Left colon (tissue), 2 donors: ENCODE measurements at regions not wholly inside any gene's neighbourhood (a gene's known extent, or its start where the extent isn't known, plus 50 kb on each side); places are given as distances from the start of the nearest gene placed in this dataset.

Experiments used
- ATAC-seq: fragments of 200-7000 bp; cut with Tn5 transposase; one replicate; pipeline ENCODE4 v1.9.1; 2020; ENCODE audit warnings: mild to moderate bottlenecking, moderate library complexity
- DNase-seq, 2 donors: peaks; one replicate each; pipeline ENCODE4 v3.0.0-alpha.2; 2020
- intact Hi-C, 2 donors: fragments of 100-400 bp; cut with DNase I in 1 of 2; cut with micrococcal nuclease in 1 of 2; formaldehyde crosslinking; loops; one replicate each; pipeline versions ENCODE4 v1.11.2 to v1.14.0; 2022; cut with DNase I, micrococcal nuclease
- donor health status: DM: no; HTN: no; CAD: no.
- donor health status: DM: yes; HTN: yes; CAD: no.

DNA sequence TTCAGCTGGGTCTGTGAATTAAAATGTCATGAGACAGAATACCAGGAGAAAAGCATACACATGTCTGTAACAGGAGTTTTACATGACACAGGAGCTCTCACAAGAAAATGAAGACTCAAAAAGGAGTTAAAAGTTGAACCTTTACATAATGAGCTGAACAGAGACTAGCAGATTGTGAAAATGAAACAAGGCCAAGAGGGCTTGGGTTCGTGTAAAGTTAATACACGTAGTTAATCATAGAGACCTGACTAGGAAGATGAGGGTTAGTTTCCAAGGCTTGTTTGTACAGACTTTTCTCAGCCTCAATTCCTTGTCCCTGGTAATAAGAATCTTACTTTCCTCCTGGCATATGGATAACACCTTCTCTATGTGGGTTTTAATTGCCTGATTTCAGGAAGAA is 1294.0 kb downstream of the MAT2B start:
- no peak for ATAC-seq
- intact Hi-C loops = no loop called here
- DNase-seq = no peak

DNA sequence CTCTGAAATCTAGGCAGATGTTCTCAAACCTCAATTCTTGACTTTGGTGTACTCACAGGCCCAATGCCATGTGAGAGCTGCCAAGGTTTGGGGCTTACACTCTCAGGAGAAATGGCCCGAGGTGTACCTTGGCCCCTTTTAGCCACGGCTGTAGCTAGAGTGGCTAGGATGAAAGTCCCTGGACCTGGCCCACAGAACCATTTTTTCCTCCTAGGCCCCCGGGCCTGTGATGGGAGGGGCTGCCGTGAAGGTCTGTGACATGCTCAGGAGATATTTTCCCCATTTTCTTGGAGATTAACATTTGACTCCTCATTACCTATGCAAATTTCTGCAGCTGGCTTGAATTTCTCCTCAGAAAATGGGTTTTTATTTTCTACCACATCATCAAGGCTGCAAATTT is 1296.5 kb downstream of the MAT2B start:
- intact Hi-C loops = no loop called here
- no peak for ATAC-seq
- no peak for DNase-seq

DNA sequence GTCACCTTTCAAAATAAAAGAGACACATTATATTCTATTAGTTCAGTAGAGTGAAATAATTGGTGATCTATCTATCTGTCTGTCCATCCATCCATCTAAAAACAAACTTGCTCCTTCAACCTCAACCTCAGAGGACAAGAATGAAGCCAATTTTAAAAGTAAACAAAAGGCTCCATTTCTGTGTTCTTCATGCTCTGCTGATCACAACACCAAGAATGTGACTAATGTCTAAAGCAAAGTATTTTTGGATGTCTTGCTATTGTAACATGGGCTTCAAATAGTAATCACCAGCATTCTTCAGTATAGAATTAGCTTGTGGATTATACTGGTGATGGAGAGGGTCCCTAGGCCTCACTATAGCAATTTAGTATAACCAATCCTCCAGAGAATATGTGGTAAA is 1304.4 kb downstream of the MAT2B start:
- intact Hi-C loops = no loop called here
- ATAC-seq = no peak

DNA sequence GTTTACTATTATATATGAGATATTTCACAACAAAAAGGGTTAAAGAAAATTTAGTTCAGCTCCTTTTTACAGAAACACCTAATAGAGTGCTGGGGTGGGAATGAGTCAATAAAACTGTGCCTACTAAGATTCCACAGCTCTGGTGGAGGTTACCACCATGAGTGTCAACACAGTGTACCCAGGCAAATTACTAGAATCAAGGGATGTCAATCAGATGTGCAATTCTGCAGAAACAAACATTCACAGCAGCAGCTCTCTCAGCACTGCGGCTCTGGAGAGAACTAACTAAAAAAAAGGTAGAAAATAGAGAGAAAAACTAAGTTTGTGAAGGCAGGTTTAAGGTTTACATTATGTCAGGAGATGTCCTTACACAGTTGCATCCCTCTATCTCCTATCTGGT is 1313.0 kb downstream of the MAT2B start:
- ATAC-seq (no peak), DNase-seq (no peak)
- intact Hi-C loops = no loop called here

More for the DNA sequence above, 1304.4 kb downstream of the MAT2B start:
- DNase-seq = no peak

DNA sequence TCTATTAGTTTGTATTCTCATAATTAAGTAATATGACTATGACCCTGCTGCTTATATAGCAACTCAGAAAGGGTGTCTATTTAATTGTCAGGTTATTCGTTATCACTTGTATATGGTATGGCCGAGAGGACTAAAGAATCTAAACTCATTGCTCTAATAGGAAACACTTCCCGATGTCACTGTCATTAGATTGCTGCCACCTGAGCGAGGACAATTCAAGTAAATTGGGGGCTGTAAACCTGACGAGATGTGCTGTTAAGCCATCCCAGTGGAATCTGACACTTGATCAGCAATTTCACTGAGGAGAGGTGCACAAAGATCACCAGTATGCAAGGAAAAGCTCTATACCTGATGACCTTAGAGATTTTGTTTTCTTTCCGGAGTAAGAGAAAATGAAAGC is 1319.3 kb downstream of the MAT2B start:
- intact Hi-C loops = no loop called here
- ATAC-seq = no peak
- no peak for DNase-seq

DNA sequence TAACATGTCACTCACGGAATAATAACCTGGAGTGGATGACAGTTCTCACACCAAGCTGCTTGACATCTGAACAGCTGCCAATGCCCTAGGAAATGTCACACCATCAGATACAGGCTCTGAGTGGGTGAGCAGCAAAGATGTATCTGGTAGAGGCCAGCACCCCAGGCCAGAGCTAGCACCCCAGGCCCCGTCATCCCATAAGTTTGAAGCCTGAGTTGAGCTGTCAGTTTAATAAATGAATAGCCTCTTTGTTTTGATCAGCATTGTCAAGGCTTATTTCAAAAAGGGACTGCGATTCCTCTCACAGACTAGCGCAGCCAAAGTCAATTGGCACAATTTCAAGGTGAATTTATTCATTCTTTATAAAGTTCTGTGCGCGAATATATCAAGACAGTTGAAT is 1327.1 kb downstream of the MAT2B start:
- intact Hi-C loops = no loop called here
- ATAC-seq (no peak), DNase-seq (no peak)

DNA sequence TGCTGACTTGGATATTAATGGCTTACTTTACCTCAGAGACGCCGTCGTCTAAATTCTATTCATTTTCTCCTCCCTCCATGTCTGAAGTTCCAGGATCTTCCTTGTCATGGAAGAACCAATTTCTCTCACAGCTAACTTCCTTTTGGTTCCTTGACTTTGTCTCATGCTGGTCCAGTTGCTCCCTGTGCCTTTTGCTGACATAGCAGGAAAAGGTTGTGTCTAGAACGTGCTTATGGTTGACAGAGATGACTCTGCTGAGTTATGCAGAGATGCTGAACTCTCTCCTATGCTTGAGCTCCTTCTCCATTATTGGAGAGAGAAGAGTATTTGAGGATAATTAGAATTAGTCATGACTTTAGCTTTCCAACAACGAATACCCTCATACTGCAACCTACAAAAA is 1338.9 kb downstream of the MAT2B start:
- no peak for ATAC-seq
- intact Hi-C loops = no loop called here
- no peak for DNase-seq

DNA sequence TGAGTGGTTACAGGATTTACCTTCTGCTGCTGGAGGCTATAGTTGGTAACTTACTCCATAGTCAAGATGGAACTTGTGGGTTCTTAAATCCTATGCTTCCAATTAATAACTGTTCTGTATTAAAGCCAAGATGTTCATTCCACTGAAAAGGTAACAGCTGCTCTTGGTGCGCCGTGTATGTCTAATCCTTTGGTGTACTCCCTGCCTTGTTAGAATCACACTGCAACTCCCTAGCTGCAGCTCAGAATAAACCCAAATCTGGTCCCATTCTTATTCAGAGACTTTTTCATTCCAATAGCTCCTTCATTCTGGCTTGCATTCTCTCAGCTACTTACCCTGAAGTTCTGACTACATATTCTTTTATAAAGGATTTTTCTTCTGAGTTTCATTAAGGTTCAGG is 1355.5 kb downstream of the MAT2B start:
- intact Hi-C loops = no loop called here
- no peak for ATAC-seq
- no peak for DNase-seq

DNA sequence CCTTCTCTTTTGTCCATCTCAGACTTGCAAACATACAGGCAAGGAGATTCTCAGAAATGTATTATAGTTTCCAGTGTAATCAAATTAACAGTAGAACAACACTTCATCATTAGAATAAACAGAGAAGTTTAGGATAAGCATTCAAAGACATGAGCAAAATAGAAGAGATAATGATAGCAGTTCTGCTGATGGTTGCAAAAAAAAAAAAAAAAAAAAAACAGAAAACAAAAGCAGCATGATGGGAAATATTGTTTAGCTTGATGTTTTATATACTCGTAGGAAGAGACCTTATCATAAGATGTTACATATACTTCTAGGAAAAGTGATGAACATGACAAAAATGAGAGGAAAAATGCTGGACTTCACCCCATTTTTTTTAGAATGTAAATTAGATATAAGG is 1356.2 kb downstream of the MAT2B start:
- intact Hi-C loops = no loop called here
- ATAC-seq (no peak), DNase-seq (no peak)

DNA sequence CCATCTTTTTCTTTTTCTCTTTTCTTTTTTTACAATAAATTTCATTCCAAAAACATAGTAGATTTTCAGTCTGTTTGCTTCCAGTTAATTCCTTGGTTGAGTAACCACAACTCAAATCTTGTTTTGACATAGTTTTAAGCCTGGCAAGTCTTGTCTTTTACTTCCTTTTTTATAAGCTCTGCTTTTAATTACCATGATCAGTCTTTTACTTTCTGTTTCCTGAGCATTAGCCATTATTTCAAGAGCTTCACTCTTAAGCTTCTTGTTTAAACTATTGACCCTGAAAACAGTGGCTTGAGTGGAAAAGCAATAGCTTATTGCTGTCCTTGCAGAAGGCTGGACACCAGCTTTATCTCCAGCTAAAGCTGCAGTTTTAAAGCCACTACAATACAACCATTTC is 1363.3 kb downstream of the MAT2B start:
- DNase-seq (no peak), ATAC-seq (no peak)
- intact Hi-C loops = no loop called here

DNA sequence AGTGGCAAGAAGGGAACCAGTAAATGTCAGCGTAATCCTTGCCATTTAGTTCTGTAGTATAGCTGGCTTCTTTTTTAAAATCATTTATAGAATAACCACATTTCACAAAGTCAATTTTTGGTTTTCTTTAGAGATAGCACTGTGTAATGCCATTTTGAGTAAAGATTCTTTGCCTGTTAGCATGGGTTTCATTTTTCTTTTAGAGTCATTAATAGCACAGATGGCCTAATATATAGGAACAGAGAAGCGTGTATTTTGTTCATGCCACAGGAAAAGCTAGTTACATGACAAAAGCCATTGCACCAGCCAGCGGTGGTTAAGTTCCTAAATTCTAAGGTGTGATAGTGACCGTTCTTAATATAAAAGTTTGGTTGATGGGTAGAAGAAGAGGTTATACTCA is 1363.9 kb downstream of the MAT2B start:
- no peak for ATAC-seq
- DNase-seq = no peak
- intact Hi-C loops = no loop called here

DNA sequence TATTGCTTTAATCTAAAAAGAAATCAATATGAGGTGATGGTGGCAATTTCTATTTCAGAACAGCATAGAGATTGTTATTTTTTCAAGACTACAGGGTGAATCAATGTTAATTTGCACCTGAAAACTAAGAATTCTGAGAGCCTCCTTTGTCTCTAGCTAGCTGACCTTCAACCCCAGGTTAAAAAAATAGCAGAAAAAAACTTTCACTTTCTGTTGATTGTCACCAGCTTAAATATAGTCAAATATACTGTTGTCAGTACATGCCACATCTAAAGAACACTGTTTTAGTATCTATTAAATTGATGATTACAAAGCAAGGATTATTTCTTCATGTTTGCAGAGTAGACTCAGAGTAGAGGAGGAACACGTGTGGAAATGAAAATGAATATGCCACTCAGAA is 1371.4 kb downstream of the MAT2B start:
- no peak for DNase-seq
- no peak for ATAC-seq
- intact Hi-C loops = no loop called here

DNA sequence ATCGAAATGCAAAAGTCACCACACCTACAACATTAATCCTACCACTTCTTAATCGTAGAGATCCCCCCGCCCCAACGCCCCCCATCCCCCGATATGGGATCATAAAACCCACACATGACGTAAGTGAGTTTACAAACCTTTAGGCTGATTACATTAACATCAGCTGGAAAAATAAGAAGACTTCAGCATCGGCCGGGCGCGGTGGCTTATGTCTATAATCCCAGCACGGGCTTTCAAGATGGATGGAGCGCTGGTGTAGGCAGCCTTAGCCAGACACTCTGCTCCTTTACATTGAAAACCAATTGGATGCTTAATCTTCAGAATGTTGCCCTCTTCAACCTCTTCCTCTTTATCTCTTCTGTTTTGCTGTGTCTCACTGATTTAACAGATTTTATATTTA is 1376.0 kb downstream of the MAT2B start:
- DNase-seq = no peak
- ATAC-seq = no peak
- intact Hi-C loops = no loop called here

DNA sequence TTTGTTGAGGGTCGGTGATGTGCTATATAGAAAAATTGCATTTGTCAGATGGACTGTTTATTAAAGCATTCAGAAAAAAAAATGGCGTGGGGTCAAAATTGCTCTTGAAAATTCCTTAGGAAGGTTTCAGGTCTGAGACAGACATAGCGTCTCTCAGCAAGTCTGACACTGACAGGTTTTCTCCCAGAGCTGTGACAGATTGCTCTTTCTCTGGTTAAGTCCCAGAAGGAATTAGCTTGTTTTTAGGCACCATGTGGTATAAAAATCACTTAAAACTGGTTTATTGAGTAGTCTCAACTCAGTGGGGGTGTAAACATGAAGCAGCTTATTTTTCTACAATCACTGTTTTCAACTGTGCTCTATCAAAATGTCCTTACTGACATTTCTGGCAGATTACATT is 1379.8 kb downstream of the MAT2B start:
- intact Hi-C loops = no loop called here

DNA sequence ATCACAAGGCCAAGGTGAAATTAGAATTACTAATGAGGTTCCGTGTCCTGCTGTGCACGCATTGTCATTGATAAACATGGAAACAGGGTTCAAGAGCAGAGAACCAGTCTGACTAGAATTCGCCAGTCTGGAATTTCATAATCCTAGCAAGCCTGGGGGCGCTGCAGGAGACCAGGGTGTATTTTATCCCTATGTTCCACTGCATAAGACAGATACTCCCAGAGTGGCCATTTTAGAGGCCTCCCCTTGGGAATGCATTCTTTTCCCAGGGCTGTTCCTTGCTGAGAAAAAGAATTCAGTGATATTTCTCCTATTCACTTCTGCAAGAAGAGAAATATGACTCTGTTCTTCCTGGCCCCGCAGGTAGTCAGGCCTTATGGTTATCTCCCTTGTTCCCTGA is 1387.7 kb downstream of the MAT2B start:
- no peak for DNase-seq
- ATAC-seq = no peak
- intact Hi-C loops = no loop called here

More for the DNA sequence above, 1379.8 kb downstream of the MAT2B start:
- no peak for DNase-seq
- no peak for ATAC-seq

DNA sequence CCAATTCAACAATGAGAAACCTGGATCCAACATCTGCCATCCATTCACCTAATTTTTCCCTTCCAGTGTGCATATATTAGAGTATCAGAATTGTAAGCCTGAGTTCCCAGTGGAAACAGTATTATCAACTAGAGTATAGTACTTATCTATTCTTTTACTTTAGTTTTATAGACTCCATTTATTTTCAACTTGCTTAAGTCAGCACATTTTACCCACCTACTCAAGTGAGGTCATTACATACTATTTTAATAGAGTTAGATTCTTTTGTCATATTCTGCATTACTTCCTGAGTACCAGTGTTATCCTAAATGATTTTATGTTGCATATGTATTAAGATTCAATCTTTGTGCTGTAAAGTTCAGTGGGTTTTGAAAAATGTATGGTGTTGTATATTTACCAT is 1393.3 kb downstream of the MAT2B start:
- DNase-seq (no peak), ATAC-seq (no peak)
- intact Hi-C loops = no loop called here

DNA sequence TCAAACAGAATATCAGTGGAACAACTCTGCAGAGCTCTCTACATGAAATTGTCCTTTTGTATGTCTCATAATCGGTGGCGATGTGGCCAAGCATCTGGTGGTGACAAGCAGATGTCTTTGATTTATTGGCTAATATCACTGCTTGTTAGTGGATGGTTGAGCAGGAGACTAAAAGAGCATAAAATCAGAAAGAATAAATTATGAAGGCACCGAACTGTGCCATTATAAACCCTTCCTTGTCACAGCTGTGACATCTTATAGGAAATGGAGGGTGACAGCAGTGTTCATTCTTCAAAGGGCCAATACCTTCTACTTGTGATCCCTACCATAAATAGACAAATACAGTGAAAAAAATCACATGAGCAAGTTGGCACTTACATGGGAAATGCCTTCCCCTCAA is 1404.3 kb downstream of the MAT2B start:
- intact Hi-C loops = no loop called here
- ATAC-seq (no peak), DNase-seq (no peak)

DNA sequence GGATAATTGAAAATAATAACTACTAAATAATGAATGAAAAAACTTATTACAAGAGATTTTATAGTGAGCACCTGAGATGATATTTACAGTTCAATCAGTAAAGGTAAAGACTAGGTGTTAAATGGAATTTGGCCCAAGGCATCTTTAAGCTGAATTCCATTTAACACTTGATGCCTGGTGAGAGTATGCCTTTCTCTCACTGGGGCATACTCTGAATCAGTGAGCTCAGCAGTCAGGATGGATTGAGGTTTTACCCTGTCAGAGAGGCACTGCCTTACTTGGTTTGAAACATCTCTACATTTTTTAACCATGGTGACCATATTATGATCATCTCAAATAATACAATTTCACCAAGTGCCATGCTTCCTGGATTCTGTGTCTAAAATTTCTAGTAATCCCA is 1416.3 kb downstream of the MAT2B start:
- no peak for ATAC-seq
- intact Hi-C loops = no loop called here
- DNase-seq = no peak

DNA sequence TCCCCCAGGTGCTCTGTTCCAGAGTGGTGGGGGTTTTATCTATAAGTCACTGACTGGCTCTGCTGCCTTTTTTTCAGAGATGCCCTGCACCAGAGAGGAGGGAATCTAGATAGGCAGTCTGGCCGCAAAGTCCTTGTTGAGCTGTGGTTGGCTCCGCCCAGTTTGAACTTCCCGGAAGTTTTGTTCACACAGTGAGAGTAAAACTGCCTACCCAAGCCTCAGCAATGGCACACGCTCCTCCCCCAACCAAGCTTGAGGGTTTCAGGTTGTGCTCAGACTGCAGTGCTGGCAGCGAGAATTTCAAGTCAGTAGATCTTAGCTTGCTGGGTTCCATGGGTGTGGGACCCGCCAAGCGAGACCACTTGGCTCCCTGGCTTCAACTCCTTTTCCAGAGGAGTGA is 1428.6 kb downstream of the MAT2B start:
- no peak for DNase-seq
- intact Hi-C loops = no loop called here
- ATAC-seq = no peak

DNA sequence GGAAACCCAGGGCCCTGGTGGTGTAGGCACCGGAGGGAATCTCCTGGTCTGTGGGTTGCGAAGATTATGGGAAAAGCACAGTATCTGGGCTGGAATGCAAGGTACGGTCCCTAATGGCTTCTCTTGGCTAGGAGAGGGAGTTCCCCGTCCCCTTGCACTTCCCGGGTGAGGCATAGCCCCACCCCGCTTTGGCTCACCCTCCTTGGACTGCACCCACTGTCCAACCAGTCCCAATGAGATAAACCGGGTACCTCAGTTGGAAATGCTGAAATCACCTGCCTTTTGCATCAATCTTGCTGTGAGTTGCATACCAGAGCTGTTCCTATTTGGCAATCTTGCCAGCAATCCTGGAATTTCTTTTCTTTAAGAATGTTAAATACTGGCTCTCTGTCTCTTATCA is 1429.1 kb downstream of the MAT2B start:
- no peak for ATAC-seq
- no peak for DNase-seq

DNA sequence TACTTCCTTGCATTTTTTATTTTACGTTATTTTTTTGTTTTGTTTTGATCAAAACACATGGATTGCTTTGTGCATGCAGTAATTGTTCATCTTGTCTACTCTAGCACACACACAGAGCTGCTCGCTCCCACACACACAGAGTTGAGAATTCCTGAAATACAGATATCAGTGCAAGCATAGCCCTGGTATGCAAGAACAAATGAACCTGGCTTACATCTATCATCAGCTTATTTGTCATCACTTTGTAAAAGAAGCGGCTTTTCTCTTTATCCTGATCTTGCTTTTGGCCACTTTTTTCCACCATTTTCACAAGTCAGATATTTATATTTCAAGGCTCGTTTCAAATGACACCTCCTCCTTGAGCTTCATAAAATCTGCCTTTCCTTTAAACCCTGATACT is 1435.7 kb downstream of the MAT2B start:
- intact Hi-C loops = no loop called here
- ATAC-seq (no peak), DNase-seq (no peak)

More for the DNA sequence above, 1429.1 kb downstream of the MAT2B start:
- intact Hi-C loops = no loop called here

DNA sequence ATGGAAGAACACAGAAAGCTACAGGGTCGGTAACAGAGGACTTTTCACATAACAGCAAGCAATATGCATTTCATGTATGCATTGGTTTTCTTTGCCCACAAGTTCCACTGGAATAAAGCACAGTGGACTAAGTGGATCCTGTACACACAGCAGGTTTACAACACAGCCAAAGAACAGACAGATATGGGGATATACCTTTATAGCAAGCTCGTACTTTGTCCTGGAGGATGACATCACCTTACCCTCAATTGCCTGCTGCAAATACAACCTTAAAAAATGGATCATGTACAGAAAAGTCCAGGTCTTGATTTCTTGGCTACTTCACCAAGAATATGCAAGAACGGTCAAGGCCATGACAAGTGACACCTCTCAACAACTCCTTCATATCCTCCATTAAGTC is 1445.5 kb downstream of the MAT2B start:
- no peak for ATAC-seq
- intact Hi-C loops = no loop called here
- no peak for DNase-seq
